ENCODE measurements at regions not wholly inside any gene's neighbourhood (a gene's known extent, or its start where the extent isn't known, plus 50 kb on each side); places are given as distances from the start of the nearest gene placed in this dataset.
"Not testable (repeated sequence)": the region's sequence is repeated elsewhere in the genome, so short reads cannot be mapped to it uniquely, and the experiment has no call there.

GRCh38 chr4:4647041-4647440 is 105.2 kb upstream of the STX18 start:
- Histone ChIP-seq H3K9me3 (peaks cover 0 to 4% (median 0%) of the 10 kb centered on the region in 4 donors), H3K4me3 (no peak overlapping the region), H3K27me3 (no peaks in the 10 kb centered on the region), H3K27ac (no peak overlapping the region), H3K4me1 (peaks cover 0 to 12% (median 0%) of the 10 kb centered on the region in 4 donors), H3K36me3 (no peaks in the 10 kb centered on the region)
- TF ChIP-seq POLR2AphosphoS5 (IDR thresholded peaks at IDR 0.05) = no peak
- no peak for TF ChIP-seq EP300 (IDR thresholded peaks at IDR 0.05)
- no peak for TF ChIP-seq POLR2A (IDR thresholded peaks at IDR 0.05)
- TF ChIP-seq CTCF (IDR thresholded peaks at IDR 0.05) = no peak
- intact Hi-C loops (cut with DNase I; ENCODE audit: low total_unique reads) = no loop called here
- no peak for DNase-seq
- WGBS, 5 donors = 85 to 100% (median 92%) methylated on average over 1 of the region's 1 CpG

GRCh38 chr4:4645743-4646142 is 103.9 kb upstream of the STX18 start:
- Histone ChIP-seq H3K9me3 (peaks cover 0 to 4% (median 0%) of the 10 kb centered on the region in 4 donors), H3K36me3 (no peaks in the 10 kb centered on the region), H3K27ac (no peak overlapping the region), H3K4me1 (peaks cover 0 to 12% (median 0%) of the 10 kb centered on the region in 4 donors), H3K4me3 (no peak overlapping the region), H3K27me3 (no peaks in the 10 kb centered on the region)
- TF ChIP-seq CTCF (IDR thresholded peaks at IDR 0.05) = no peak
- no peak for TF ChIP-seq EP300 (IDR thresholded peaks at IDR 0.05)
- no peak for TF ChIP-seq POLR2AphosphoS5 (IDR thresholded peaks at IDR 0.05)
- TF ChIP-seq POLR2A (IDR thresholded peaks at IDR 0.05) = no peak
- WGBS, 5 donors = 45 to 72% (median 54%) methylated on average over 3 of the region's 3 CpGs
- DNase-seq = no peak
- intact Hi-C loops (cut with DNase I; ENCODE audit: low total_unique reads) = no loop called here

GRCh38 chr4:4644277-4644676 is 102.4 kb upstream of the STX18 start:
- 66 to 85% (median 77%) methylated on average over 5 of the region's 5 CpGs for WGBS, 5 donors
- peak overlapping the region; percentile 36 to 59 (median 49) for H3K27ac ChIP-seq
- DNase-seq; H3K36me3 ChIP-seq; H3K4me3 ChIP-seq; H3K9me3 ChIP-seq; intact Hi-C loops (cut with DNase I; ENCODE audit: low total_unique reads); H3K27me3 ChIP-seq: not testable (repeated sequence)
- H3K4me1 ChIP-seq = peaks cover 0 to 12% (median 0%) of the 10 kb centered on the region in 4 donors

GRCh38 chr4:4643743-4644142 is 101.9 kb upstream of the STX18 start:
- H3K27ac ChIP-seq = peak overlapping the region in 3 of 5 donors; percentile 36 to 49 (median 38)
- H3K9me3 ChIP-seq; H3K36me3 ChIP-seq; intact Hi-C loops (cut with DNase I; ENCODE audit: low total_unique reads); H3K27me3 ChIP-seq; H3K4me3 ChIP-seq: not testable (repeated sequence)
- peak in 1 of 2 donors; percentile 59 for DNase-seq
- 28 to 58% (median 54%) methylated on average over 6 of the region's 6 CpGs for WGBS, 5 donors
- peaks cover 0 to 12% (median 0%) of the 10 kb centered on the region in 4 donors for H3K4me1 ChIP-seq

GRCh38 chr4:4643306-4643705 is 101.5 kb upstream of the STX18 start:
- Histone ChIP-seq H3K36me3 (no peaks in the 10 kb centered on the region), H3K27me3 (no peaks in the 10 kb centered on the region), H3K27ac (peak overlapping the region in 1 of 5 donors; percentile 51), H3K4me3 (no peak overlapping the region), H3K9me3 (peaks cover 0 to 4% (median 0%) of the 10 kb centered on the region in 4 donors), H3K4me1 (peaks cover 0 to 12% (median 0%) of the 10 kb centered on the region in 4 donors)
- intact Hi-C loops (cut with DNase I; ENCODE audit: low total_unique reads) = no loop called here
- WGBS, 5 donors = 86 to 93% (median 92%) methylated on average over 5 of the region's 5 CpGs
- DNase-seq = no peak
- TF ChIP-seq POLR2A (IDR thresholded peaks at IDR 0.05) = no peak
- no peak for TF ChIP-seq EP300 (IDR thresholded peaks at IDR 0.05)
- no peak for TF ChIP-seq CTCF (IDR thresholded peaks at IDR 0.05)
- TF ChIP-seq POLR2AphosphoS5 (IDR thresholded peaks at IDR 0.05) = no peak

Data from stomach (tissue), 8 donors.